SK-N-SH (cell line): ENCODE measurements at regions not wholly inside any gene's neighbourhood (a gene's known extent, or its start where the extent isn't known, plus 50 kb on each side); places are given as distances from the start of the nearest gene placed in this dataset.

ENCODE experiments used
- CTCF ChIP-seq: fragments of 200-600 bp; sonication (generic); IDR thresholded peaks from 2 replicates; pipeline ENCODE4 v1.6.1; 2017; ENCODE audit warnings: antibody characterized with exemption, mild to moderate bottlenecking, moderate library complexity
- EZH2phosphoT487 ChIP-seq: fragments of 200-600 bp; sonication (generic); IDR thresholded peaks from 2 replicates; pipeline ENCODE4 v1.6.1; 2017; ENCODE audit warnings: low read depth, mixed run types, mild to moderate bottlenecking, antibody characterized with exemption, moderate library complexity, borderline replicate concordance
- FOXJ3 ChIP-seq: sonication (generic); formaldehyde crosslinking; IDR thresholded peaks from 2 replicates; pipeline ENCODE4 v1.5.1; 2020; ENCODE audit warnings: mild to moderate bottlenecking, missing genetic modification reagents
- MAX ChIP-seq: IDR thresholded peaks from 2 replicates; pipeline ENCODE4 v1.4.0; 2012; ENCODE audit warnings: low read depth
- NFIC ChIP-seq: IDR thresholded peaks from 2 replicates; pipeline ENCODE4 v1.4.0; 2012; ENCODE audit warnings: borderline replicate concordance
- RAD21 ChIP-seq: IDR thresholded peaks from 2 replicates; pipeline ENCODE4 v1.6.1; 2012; ENCODE audit warnings: mild to moderate bottlenecking, low read length
- ZBTB33 ChIP-seq: IDR thresholded peaks from 2 replicates; pipeline ENCODE4 v1.4.0; 2012; ENCODE audit warnings: low read depth, borderline replicate concordance

GRCh38 chr2:116132833-116133232 lies 1681.7 kb upstream of the DDX18 start:
- TF ChIP-seq FOXJ3 (CRISPR knock-in tag) (no peak), CTCF (no peak), ZBTB33 (no peak), EZH2phosphoT487 (no peak), RAD21 (no peak), NFIC (no peak), MAX (no peak)
